ENCODE measurements at regions not wholly inside any gene's neighbourhood (a gene's known extent, or its start where the extent isn't known, plus 50 kb on each side); places are given as distances from the start of the nearest gene placed in this dataset.
"Not testable (repeated sequence)": the region's sequence is repeated elsewhere in the genome, so short reads cannot be mapped to it uniquely, and the experiment has no call there.

DNA sequence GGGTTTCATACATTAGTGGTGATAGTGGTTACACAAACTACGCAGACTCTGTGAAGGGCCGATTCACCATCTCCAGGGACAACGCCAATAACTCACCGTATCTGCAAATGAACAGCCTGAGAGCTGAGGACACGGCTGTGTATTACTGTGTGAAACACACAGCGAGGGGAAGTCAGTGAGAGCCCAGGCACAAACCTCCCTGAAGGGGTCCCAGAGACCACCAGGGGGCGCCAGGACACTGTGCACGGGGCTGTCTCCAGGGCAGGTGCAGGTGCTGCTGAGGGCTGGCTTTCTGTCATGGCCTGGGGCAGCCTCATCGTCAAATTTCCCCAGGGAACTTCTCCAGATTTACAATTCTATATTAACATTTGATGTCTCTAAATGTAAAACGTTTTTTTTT, 184.6 kb upstream of the TP53TG3C start:
- not testable (repeated sequence) for TF ChIP-seq POLR2A, POLR2AphosphoS5 (IDR thresholded peaks at IDR 0.05)
- TF ChIP-seq CTCF (IDR thresholded peaks at IDR 0.05 in 8 of 11, conservative IDR thresholded peaks at IDR 0.05 in 3 of 11) = peak in 5 of 11 experiments; percentile 23 to 44 (median 34)
